Inflammatory macrophage treated with lipopolysaccharide for 4 hours (primary cell): ENCODE measurements at regions not wholly inside any gene's neighbourhood (a gene's known extent, or its start where the extent isn't known, plus 50 kb on each side); places are given as distances from the start of the nearest gene placed in this dataset.
A peak's percentile ranks its signal among the peaks of the same experiment; 100 is the strongest.
"Not testable (repeated sequence)": the region's sequence is repeated elsewhere in the genome, so short reads cannot be mapped to it uniquely, and the experiment has no call there.

ENCODE experiments used
- DNase-seq: peaks from one replicate; pipeline ENCODE4 v3.0.0-alpha.2; 2020

DNA sequence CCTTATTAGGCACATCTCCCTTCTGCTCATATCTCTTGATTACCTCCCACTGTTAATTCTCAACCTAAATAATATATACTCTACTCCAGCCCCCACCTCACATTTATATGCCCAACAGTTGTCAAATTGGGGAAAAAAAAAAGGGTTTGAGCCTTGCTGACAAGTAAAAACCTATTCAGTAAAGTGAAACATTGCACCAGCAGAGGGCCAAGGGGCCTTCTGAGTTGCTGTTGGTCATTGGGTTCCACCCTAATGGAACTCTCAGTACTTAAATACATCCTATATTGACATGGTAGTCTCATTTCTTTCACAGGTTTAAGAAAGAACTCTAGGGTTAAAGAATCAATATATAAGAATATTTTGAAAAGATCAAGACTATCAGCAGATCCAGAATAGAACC is 362.2 kb downstream of the SMARCA1 start:
- DNase-seq = no peak

GRCh38 chrX:129158505-129158904 is 364.8 kb downstream of the SMARCA1 start:
- no peak for DNase-seq

DNA sequence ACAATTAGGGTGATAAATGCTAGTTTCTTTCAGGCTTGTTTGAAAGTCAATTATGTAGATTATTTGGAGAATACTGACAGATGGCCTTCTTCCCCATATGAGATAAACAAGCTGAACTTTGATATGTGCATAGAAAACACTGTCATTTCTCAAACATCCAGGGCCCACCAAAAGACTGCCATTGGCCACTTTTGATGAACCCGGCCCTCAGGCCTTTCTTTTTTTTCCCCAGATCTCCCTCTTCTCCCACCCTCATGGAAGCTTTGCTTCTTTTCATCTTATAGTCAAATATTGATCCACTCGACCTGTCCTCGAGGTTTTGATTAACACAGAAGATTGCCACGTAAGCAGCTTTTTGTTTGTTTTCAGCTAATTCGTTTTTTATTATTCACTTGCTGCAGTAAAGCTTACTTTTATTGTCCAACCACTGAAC is 377.4 kb downstream of the SMARCA1 start:
- no peak for DNase-seq

DNA sequence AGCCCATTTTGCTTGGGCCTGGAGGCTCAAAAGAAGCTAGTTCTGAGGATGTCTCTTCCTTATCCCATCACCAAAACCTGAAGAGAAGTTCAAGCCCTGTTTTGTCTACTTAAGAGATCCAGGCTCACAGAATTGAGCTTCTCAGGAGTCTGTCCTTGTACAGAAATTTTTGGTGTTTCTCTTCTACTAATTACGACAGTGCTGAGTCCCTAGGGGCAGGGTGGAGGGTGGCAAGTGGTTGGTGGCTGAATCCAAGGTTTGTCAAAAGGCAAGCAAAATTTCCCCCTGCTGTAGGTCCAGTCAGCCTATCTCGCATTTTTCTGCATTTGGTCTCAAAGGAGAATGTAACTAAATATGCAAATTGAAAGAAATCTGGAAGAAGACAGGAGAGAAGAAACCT is 377.9 kb downstream of the SMARCA1 start:
- DNase-seq = no peak

- DNase-seq = no peak
Observed at GRCh38 chrX:129144172-129145038, 378.9 kb downstream of the SMARCA1 start.

- no peak for DNase-seq
Observed at GRCh38 chrX:129139837-129140598, 383.3 kb downstream of the SMARCA1 start.

- DNase-seq = no peak
Observed at GRCh38 chrX:129125122-129125914, 398.0 kb downstream of the SMARCA1 start.

DNA sequence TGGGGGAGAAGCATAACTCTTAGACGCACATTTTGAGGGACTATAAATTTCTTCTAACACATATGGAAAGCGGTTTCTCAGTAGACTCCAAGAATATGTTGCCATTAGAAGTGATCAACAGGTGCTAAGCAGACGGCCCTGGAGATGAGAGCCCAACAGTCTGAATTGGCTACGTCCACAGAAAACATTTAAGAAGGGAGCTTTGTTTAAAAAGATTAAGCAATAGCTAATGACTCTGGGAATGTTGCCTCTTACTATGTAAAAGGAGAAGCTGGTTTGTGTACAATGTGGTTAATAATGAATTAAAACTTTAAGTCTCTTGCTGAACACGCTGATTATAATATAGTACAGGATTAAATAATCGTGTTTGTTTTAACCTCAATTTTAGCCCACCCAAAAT is 399.5 kb downstream of the SMARCA1 start:
- no peak for DNase-seq

DNA sequence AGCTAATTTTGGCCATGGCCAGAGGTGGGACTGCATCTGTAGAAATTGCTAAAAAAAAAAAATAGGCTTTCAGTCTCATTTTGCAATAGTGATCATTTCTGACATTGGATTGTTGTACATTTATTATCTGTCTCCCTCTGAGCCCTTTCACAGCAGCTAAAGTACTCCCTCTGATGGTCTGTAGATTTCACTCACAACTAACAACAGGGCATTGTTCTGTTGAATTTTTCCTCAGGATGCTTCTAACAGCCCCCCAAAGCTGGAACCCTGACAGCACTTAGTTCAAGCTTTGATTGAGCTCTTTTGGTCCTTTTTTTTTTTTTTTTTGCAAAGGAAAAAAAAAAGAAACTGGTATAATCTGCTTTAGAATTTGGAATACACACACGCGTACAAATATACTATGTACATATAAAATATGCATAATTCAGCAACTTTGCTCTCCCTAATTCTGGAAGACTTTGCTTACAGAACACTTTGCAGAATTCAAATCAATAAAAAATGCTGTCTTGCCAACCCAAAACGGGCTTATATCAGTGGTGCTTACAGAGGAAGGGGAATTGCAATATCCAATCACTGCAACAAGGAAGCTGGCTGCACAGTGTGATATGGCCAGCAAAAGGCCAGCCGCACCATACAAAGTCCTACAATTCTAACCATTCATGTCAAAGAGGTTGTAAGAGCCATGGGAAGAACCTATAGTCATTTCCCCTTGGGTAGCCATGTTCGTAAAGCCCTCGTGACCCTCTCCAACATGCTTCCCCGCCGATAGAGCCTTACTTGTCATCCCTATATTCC is 406.4 kb downstream of the SMARCA1 start:
- no peak for DNase-seq

- DNase-seq = no peak
Observed at GRCh38 chrX:129115935-129116334, 407.4 kb downstream of the SMARCA1 start.

GRCh38 chrX:129115104-129115503 is 408.2 kb downstream of the SMARCA1 start:
- peak; percentile 1 for DNase-seq

- no peak for DNase-seq
Observed at GRCh38 chrX:129111081-129111798, 412.1 kb downstream of the SMARCA1 start.

DNA sequence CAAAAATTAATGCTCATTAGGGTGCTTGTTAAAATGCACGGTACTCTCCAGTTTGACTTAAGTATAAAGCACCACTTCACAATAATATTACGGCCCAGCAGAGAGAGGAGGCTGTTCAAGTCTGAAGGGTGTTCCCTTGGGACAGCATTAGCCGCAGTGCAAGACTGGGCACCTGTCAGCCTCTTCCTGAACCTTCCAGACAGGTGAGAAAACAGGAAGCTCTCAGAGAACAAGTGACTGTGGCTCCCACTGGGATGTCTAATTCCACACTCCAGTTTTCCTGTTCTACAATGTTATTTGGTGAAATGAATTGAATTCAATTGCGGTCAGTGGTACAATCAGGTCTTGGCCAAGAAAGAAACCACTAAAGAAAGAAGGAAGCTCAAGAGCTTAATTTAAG is 414.4 kb downstream of the SMARCA1 start:
- no peak for DNase-seq

DNA sequence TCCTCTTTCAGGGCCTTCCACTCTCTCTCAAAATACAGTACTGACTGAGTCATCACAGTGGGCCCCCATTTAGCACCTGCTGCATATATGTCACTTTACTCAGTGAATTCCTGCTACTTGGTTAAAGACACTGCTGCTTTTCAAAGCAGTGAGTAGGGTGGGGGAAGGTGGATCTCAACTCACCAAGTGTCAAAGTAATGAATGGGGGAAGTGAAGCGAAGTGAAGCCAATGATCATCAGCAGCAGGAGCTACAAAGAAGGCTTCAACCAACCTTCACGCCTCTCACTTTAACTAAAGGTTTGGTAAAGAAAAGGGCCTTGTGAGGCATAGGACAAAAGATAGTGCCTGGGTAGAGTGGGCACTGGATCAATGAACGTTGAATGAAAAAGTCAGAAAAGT is 424.1 kb downstream of the SMARCA1 start:
- no peak for DNase-seq

- no peak for DNase-seq
Observed at GRCh38 chrX:129097668-129098067, 425.6 kb downstream of the SMARCA1 start.

GRCh38 chrX:129093706-129094105 is 429.6 kb downstream of the SMARCA1 start:
- DNase-seq = no peak

DNA sequence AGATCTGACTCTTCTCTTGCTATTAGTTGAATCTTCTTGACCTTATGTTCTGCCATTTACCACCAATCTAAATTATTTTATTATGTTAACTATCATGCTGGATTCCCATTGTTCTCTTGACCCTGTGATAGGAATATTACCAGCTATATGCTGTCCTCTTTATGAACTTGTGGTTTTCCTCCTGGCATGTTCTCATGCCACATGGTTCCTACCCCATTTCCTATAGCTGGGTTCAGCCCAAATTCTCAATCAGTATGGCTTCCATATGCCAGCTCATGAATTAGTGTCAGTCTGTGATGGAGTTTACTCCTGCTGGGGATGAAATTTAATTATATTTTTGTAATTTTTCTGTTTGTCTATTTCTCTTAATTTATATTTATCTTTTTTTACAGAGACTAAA is 430.5 kb downstream of the SMARCA1 start:
- DNase-seq = no peak

GRCh38 chrX:129092242-129092641 is 431.0 kb downstream of the SMARCA1 start:
- DNase-seq = no peak

GRCh38 chrX:129091097-129091496 is 432.2 kb downstream of the SMARCA1 start:
- DNase-seq = no peak

DNA sequence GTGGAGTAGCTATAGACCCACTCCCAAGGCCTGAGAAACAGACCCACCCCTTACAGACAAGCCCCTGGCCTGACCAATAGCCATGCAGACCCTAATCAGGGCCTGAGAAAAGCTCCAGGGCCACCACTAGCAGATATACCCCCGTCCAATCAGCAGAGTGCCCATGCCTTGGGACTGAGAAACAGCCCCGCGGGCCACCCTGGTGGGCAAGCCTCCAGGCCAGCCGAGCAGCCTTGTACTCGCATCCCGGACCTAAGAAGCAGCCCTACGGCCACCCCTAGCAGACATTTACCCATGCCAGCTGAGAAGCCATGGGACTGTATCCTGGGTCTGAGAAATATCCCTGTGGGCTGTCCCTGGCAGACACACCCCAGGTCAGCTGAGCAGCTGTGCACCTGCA is 436.5 kb downstream of the SMARCA1 start:
- DNase-seq = no peak

DNA sequence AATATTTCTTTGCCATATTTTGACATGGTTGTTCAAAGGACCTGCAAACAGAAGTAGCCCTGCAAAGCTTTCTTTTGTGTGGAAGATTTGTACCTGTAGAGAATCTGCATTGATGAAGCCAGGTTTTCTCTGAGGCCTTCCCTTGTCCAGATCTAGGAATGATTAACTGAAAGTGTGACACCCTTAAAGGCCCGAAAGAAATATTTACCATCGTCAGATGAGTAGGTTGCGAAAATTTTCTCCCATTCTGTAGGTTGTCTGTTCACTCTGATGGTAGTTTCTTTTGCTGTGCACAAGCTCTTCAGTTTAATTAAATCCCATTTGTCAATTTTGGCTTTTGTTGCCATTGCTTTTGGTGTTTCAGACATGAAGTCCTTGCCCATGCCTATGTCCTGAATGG is 439.0 kb downstream of the SMARCA1 start:
- not testable (repeated sequence) for DNase-seq
